ENCODE measurements at regions not wholly inside any gene's neighbourhood (a gene's known extent, or its start where the extent isn't known, plus 50 kb on each side); places are given as distances from the start of the nearest gene placed in this dataset.
A peak's percentile ranks its signal among the peaks of the same experiment; 100 is the strongest.

DNA sequence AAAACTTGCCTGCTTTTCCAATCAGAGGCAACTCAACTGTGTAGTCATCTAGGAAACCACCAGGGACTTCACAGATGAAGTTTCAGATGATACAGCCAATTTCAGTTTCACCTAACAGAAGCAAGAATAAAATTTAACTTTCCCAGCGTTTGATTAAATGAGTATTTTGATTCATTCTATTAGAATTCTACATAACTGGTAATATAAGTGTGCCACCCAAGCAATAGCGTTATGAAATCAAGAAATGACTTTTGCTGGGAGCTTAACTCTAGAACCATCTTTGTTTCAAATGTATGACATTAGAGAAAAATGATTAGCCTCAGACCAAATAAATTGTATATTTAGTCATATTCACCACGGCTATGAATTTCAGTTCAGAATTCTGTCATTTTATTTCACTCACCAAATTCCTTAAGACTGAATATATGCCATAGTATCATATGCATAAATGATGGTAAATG is 239.3 kb downstream of the NRIP1 start:
- POLR2A ChIA-PET = no interaction called here
- no peak for TF ChIP-seq CHD2 (IDR thresholded peaks at IDR 0.05; ENCODE audit: borderline replicate concordance, low read depth, low read length)
- TF ChIP-seq NBN (IDR thresholded peaks at IDR 0.05) = 0 out of 2 replicates have a peak, but pooled peaks have one; percentile 9
- no peak for TF ChIP-seq CEBPB (IDR thresholded peaks at IDR 0.05; ENCODE audit: borderline replicate concordance in 1 of 2, low read depth in 2 of 2, low read length in 2 of 2)
- TF ChIP-seq BCL11A (IDR thresholded peaks at IDR 0.05; ENCODE audit: low read depth, low read length) = peak; percentile 49; the same call in 1 of the 2 replicates
- no peak for TF ChIP-seq IKZF1 (conservative IDR thresholded peaks at IDR 0.05)
- no peak for TF ChIP-seq RELA (IDR thresholded peaks at IDR 0.05; ENCODE audit: borderline replicate concordance, partially characterized antibody)
- TF ChIP-seq SMAD1 (IDR thresholded peaks at IDR 0.05; ENCODE audit: low read depth, partially characterized antibody) = no peak
- TF ChIP-seq, protein P1, sequence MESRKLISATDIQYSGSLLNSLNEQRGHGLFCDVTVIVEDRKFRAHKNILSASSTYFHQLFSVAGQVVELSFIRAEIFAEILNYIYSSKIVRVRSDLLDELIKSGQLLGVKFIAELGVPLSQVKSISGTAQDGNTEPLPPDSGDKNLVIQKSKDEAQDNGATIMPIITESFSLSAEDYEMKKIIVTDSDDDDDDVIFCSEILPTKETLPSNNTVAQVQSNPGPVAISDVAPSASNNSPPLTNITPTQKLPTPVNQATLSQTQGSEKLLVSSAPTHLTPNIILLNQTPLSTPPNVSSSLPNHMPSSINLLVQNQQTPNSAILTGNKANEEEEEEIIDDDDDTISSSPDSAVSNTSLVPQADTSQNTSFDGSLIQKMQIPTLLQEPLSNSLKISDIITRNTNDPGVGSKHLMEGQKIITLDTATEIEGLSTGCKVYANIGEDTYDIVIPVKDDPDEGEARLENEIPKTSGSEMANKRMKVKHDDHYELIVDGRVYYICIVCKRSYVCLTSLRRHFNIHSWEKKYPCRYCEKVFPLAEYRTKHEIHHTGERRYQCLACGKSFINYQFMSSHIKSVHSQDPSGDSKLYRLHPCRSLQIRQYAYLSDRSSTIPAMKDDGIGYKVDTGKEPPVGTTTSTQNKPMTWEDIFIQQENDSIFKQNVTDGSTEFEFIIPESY (IDR thresholded peaks at IDR 0.05) = no peak
- TF ChIP-seq YBX1 (IDR thresholded peaks at IDR 0.05) = no peak
- TF ChIP-seq MXI1 (IDR thresholded peaks at IDR 0.05; ENCODE audit: low read depth, low read length) = no peak
- TF ChIP-seq, protein P2, sequence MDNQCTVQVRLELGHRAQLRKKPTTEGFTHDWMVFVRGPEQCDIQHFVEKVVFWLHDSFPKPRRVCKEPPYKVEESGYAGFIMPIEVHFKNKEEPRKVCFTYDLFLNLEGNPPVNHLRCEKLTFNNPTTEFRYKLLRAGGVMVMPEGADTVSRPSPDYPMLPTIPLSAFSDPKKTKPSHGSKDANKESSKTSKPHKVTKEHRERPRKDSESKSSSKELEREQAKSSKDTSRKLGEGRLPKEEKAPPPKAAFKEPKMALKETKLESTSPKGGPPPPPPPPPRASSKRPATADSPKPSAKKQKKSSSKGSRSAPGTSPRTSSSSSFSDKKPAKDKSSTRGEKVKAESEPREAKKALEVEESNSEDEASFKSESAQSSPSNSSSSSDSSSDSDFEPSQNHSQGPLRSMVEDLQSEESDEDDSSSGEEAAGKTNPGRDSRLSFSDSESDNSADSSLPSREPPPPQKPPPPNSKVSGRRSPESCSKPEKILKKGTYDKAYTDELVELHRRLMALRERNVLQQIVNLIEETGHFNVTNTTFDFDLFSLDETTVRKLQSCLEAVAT (IDR thresholded peaks at IDR 0.05) = no peak
- peak; percentile 60 for TF ChIP-seq RUNX3 (IDR thresholded peaks at IDR 0.05; ENCODE audit: low read length)
- peak; percentile 22; the same call in 1 of the 2 replicates for TF ChIP-seq CREM (IDR thresholded peaks at IDR 0.05; ENCODE audit: low read depth)
- TF ChIP-seq CHD1 (IDR thresholded peaks at IDR 0.05; ENCODE audit: low read depth, low read length) = no peak
- TF ChIP-seq SRF (IDR thresholded peaks at IDR 0.05; ENCODE audit: low read depth in 2 of 2, low read length in 2 of 2) = no peak
- no peak for TF ChIP-seq ZNF622 (IDR thresholded peaks at IDR 0.05)
- TF ChIP-seq, protein P3, sequence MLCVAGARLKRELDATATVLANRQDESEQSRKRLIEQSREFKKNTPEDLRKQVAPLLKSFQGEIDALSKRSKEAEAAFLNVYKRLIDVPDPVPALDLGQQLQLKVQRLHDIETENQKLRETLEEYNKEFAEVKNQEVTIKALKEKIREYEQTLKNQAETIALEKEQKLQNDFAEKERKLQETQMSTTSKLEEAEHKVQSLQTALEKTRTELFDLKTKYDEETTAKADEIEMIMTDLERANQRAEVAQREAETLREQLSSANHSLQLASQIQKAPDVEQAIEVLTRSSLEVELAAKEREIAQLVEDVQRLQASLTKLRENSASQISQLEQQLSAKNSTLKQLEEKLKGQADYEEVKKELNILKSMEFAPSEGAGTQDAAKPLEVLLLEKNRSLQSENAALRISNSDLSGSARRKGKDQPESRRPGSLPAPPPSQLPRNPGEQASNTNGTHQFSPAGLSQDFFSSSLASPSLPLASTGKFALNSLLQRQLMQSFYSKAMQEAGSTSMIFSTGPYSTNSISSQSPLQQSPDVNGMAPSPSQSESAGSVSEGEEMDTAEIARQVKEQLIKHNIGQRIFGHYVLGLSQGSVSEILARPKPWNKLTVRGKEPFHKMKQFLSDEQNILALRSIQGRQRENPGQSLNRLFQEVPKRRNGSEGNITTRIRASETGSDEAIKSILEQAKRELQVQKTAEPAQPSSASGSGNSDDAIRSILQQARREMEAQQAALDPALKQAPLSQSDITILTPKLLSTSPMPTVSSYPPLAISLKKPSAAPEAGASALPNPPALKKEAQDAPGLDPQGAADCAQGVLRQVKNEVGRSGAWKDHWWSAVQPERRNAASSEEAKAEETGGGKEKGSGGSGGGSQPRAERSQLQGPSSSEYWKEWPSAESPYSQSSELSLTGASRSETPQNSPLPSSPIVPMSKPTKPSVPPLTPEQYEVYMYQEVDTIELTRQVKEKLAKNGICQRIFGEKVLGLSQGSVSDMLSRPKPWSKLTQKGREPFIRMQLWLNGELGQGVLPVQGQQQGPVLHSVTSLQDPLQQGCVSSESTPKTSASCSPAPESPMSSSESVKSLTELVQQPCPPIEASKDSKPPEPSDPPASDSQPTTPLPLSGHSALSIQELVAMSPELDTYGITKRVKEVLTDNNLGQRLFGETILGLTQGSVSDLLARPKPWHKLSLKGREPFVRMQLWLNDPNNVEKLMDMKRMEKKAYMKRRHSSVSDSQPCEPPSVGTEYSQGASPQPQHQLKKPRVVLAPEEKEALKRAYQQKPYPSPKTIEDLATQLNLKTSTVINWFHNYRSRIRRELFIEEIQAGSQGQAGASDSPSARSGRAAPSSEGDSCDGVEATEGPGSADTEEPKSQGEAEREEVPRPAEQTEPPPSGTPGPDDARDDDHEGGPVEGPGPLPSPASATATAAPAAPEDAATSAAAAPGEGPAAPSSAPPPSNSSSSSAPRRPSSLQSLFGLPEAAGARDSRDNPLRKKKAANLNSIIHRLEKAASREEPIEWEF (IDR thresholded peaks at IDR 0.05; ENCODE audit: insufficient replicate concordance, low read depth, low read length) = peak; percentile 56

More for the DNA sequence above, 239.3 kb downstream of the NRIP1 start:
- Histone ChIP-seq H3K4me3 (no peak overlapping the region), H3K36me3 (ENCODE audit: control insufficient read depth in 2 of 2, insufficient read depth in 2 of 2, low read length in 1 of 2) (no peaks in the 10 kb centered on the region), H2AFZ (ENCODE audit: control insufficient read depth, low read depth, low read length) (no peak overlapping the region), H3K27me3 (replicated peaks in 1 of 2; ENCODE audit: control insufficient read depth in 2 of 2, insufficient read depth in 2 of 2, low read length in 1 of 2) (no peaks in the 10 kb centered on the region), H3K9ac (ENCODE audit: control insufficient read depth, insufficient read depth, low read length) (peak overlapping the region; percentile 12; the same call in 1 of the 2 replicates), H3K9me3 (replicated peaks; ENCODE audit: control insufficient read depth, insufficient read depth, low read length) (peaks cover 9% of the 10 kb centered on the region), H3K4me1 (ENCODE audit: control insufficient read depth, insufficient read depth, low read length) (peaks cover 9% of the 10 kb centered on the region; the same call in 1 of the 2 replicates), H3K27ac (ENCODE audit: control insufficient read depth, insufficient read depth) (peak overlapping the region; percentile 79), H3K4me2 (ENCODE audit: control insufficient read depth, insufficient read depth) (peak overlapping the region; percentile 28; the same call in 1 of the 2 replicates), H3K79me2 (ENCODE audit: control insufficient read depth, insufficient read depth, low read length) (no peaks in the 10 kb centered on the region), H4K20me1 (ENCODE audit: control insufficient read depth, insufficient read depth) (no peaks in the 10 kb centered on the region)
- ChIA-PET SMC1A (ENCODE audit: uncharacterized antibody, unreplicated experiment) (interaction anchor here (0.6 kb wide), 1 partner anchor 374 kb away, joined by 4 read pairs; no protein-coding TSS in a partner anchor), CTCF (no interaction called here), RAD21 (ENCODE audit: unreplicated experiment) (no interaction called here)
- FAIRE-seq (peak; percentile 44), ATAC-seq (peak; percentile 86), DNase-seq (ENCODE audit: low read depth, low spot score) (peak; percentile 34)
- in situ Hi-C loops (cut with MboI) (no loop called here), intact Hi-C loops (cut with micrococcal nuclease; ENCODE audit: unreplicated experiment) (loop anchor here (5.0 to 10.0 kb wide), 3 partner anchors 37 to 373 kb away; no protein-coding TSS in a partner anchor)
- 0% methylated on average over 3 of the region's 3 CpGs for WGBS (ENCODE audit: insufficient coverage, insufficient replicate concordance, low lambda C conversion rate, missing lambda C conversion rate)
- BruUV-seq (replicated peaks) = no TSS peak
